Cardiac muscle cell (in vitro differentiated cells and primary cell): ENCODE measurements at regions not wholly inside any gene's neighbourhood (a gene's known extent, or its start where the extent isn't known, plus 50 kb on each side); places are given as distances from the start of the nearest gene placed in this dataset.

Experiments used
- DNase-seq, 2 donors: peaks; one replicate each; pipeline versions ENCODE4 v3.0.0 to v3.0.0-alpha.2; 2010 to 2017; ENCODE audit warnings: low read depth in 1 of 2, low spot score in 1 of 2
- H3K27ac ChIP-seq: fragments of 200-600 bp; sonication (generic); 2 replicates; pipeline ENCODE4 v1.5.1; 2016
- H3K27me3 ChIP-seq: fragments of 200-600 bp; sonication (generic); 2 replicates; pipeline ENCODE4 v1.6.0; 2016; ENCODE audit warnings: control low read depth
- H3K36me3 ChIP-seq: fragments of 200-600 bp; sonication (generic); 2 replicates; pipeline ENCODE4 v1.5.1; 2016; ENCODE audit warnings: control low read depth
- H3K4me1 ChIP-seq: fragments of 200-600 bp; sonication (generic); 2 replicates; pipeline ENCODE4 v1.8.1; 2017; ENCODE audit warnings: low read depth, mild to moderate bottlenecking, mixed run types
- H3K4me3 ChIP-seq: fragments of 200-600 bp; sonication (generic); 2 replicates; pipeline ENCODE4 v1.5.1; 2016; ENCODE audit warnings: mild to moderate bottlenecking
- H3K9me3 ChIP-seq: fragments of 200-600 bp; sonication (generic); 2 replicates; pipeline ENCODE4 v1.5.1; 2017; ENCODE audit warnings: low read depth, mild to moderate bottlenecking, control low read depth
- CTCF ChIP-seq: IDR thresholded peaks from 2 replicates; pipeline ENCODE4 v1.5.1; 2012; ENCODE audit warnings: low read depth, mild to moderate bottlenecking, low read length

DNA sequence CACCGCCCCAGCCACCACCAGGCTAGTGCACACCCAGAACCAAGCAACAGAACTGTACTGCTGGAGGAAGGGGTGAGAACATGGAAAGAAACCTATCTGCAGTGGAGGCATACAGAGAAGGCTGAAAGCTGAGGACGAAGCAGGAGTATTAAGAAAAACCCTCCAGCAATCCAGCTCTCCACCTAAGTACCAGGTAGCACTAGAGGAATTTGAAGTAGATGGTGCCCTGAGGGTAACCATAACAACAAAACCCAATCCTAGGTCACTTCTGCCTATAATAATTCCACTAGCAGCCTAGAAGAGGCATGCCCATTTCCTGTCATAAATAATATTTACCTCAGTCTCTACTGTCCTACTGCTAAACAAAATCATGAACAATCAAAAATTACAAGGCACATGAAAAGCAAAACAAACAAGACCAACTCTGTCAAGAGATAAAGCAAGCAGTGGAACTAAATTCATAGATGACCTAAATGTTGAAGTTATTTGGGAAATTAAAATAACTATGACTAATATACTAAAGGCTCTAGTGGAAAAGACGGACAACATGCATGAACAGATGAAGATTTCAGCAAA is 51.1 kb downstream of the HYCC1 start:
- no peak for TF ChIP-seq CTCF
- H3K4me1 ChIP-seq = no peaks in the 10 kb centered on the region
- DNase-seq = no peak
- no peak overlapping the region for H3K27ac ChIP-seq
- H3K27me3 ChIP-seq = no peaks in the 10 kb centered on the region
- H3K36me3 ChIP-seq = peaks cover 29% of the 10 kb centered on the region
- H3K9me3 ChIP-seq = no peaks in the 10 kb centered on the region
- no peak overlapping the region for H3K4me3 ChIP-seq

DNA sequence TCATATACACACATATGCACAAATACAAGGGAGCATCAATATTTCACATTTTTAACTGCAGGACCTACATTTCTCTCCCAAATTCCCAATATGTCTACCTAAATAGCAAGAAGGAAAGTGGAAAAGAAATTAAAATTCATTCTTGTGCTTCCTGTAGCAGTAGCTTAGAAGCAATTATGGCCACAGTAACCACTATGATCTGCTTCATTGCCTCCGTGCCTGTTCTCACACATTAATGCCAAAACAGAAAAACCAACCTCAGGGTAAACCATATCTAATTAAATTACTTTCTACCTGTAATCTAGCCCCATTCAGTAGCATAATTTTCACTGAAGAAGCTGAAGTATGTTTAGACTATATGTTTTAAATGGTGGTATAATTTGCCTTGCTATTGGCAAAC is 55.2 kb downstream of the HYCC1 start:
- no peak for TF ChIP-seq CTCF
- Histone ChIP-seq H3K36me3 (peaks cover 26% of the 10 kb centered on the region), H3K27me3 (no peaks in the 10 kb centered on the region), H3K4me1 (no peaks in the 10 kb centered on the region), H3K27ac (no peak overlapping the region), H3K9me3 (no peaks in the 10 kb centered on the region), H3K4me3 (no peak overlapping the region)
- no peak for DNase-seq

- no peaks in the 10 kb centered on the region for H3K9me3 ChIP-seq
- no peak for DNase-seq
- no peak overlapping the region for H3K27ac ChIP-seq
- TF ChIP-seq CTCF = no peak
- no peaks in the 10 kb centered on the region for H3K27me3 ChIP-seq
- peaks cover 9% of the 10 kb centered on the region for H3K36me3 ChIP-seq
- H3K4me3 ChIP-seq = no peak overlapping the region
- H3K4me1 ChIP-seq = peaks cover 21% of the 10 kb centered on the region
These were observed 59.7 kb downstream of the HYCC1 start for GRCh38 chr7:22954251-22954650.

DNA sequence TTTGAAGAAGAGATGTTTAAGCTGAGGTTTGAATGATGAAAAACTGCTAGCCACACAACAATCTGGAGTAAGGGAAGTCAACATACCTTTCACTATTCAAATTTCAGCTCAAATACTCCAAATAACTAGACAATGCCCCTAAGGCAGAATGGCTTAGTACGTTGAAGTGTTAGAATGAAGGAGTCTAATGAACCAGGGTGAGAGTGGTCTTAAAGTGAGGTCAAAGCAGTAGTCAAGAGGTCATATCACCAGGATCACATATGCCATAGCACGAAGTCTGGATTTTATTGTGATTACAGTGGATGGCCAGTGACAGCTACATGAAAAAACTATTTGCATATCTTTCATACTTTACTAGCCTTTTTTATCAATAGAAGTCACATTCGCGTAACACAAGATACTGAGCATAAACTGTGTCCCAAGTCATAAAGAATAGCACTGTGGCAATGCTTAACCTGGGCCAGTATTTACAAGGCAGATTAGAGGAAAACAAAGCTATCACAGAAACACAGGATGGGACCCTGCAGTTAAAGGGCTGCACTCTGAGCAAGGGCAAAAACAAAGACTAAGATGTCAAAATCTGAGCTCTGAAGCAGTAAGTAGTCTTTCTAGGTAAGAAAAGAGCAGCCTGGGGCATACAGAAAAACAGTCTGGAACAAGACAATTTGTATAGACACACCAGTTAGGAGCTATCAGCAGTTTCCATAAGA is 61.5 kb downstream of the HYCC1 start:
- Histone ChIP-seq H3K4me1 (peaks cover 29% of the 10 kb centered on the region), H3K9me3 (no peaks in the 10 kb centered on the region), H3K27ac (peak overlapping the region; percentile 77), H3K36me3 (peaks cover 9% of the 10 kb centered on the region), H3K4me3 (no peak overlapping the region), H3K27me3 (no peaks in the 10 kb centered on the region)
- no peak for TF ChIP-seq CTCF
- DNase-seq = no peak

- H3K27ac ChIP-seq = no peak overlapping the region
- H3K4me1 ChIP-seq = peaks cover 29% of the 10 kb centered on the region
- no peaks in the 10 kb centered on the region for H3K27me3 ChIP-seq
- peaks cover 1% of the 10 kb centered on the region for H3K36me3 ChIP-seq
- peak in 1 of 2 donors; percentile 23 for DNase-seq
- H3K9me3 ChIP-seq = no peaks in the 10 kb centered on the region
- H3K4me3 ChIP-seq = no peak overlapping the region
- peak; percentile 5 for TF ChIP-seq CTCF
These were observed 64.0 kb downstream of the HYCC1 start for GRCh38 chr7:22949944-22950343.
